Activated naive CD4-positive, alpha-beta T cell treated with anti-CD3 and anti-CD28 coated beads, Interleukin-2, amount 50 U/mL, for 72 hours (primary cell): ENCODE measurements at regions not wholly inside any gene's neighbourhood (a gene's known extent, or its start where the extent isn't known, plus 50 kb on each side); places are given as distances from the start of the nearest gene placed in this dataset.

Source experiments
- ATAC-seq, 2 donors: fragments of 150-1000 bp; cut with Tn5 transposase; 2 replicates each; pipeline ENCODE4 v1.10.0; 2021; ENCODE audit warnings: mild to moderate bottlenecking in 2 of 2, moderate library complexity in 2 of 2
- DNase-seq, 2 donors: peaks; one replicate each; pipeline ENCODE4 v3.0.0; 2021 to 2022; ENCODE audit warnings: low spot score in 2 of 2
- H3K27ac Mint-ChIP-seq, 2 donors: one replicate each; pipeline ENCODE4 v1.8.0; 2022; ENCODE audit warnings: mild to moderate bottlenecking in 2 of 2, mixed read lengths in 2 of 2
- H3K36me3 Mint-ChIP-seq, 2 donors: one replicate each; pipeline ENCODE4 v1.8.0; 2022; ENCODE audit warnings: mixed read lengths in 2 of 2
- H3K9me3 Mint-ChIP-seq, 2 donors: one replicate each; pipeline ENCODE4 v1.8.0; 2022; ENCODE audit warnings: mixed read lengths in 2 of 2

DNA sequence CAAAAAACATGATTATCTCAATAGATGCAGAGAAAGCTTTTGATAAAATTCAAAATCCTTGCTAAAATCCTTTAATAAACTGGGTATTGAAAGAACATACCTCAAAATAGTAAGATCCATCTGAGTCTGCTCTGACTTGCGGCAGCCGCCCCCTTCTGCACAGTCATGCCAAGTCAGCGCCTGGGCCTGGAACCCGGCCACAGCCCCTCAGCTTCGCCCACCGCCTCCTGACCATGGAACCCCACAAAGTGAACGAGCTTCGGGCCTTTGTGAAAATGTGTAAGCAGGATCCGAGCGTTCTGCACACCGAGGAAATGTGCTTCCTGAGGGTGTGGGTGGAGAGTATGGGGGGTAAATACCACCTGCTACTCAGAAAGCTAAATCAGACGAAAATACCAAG lies 270.9 kb upstream of the TFPI start:
- no peak for DNase-seq

DNA sequence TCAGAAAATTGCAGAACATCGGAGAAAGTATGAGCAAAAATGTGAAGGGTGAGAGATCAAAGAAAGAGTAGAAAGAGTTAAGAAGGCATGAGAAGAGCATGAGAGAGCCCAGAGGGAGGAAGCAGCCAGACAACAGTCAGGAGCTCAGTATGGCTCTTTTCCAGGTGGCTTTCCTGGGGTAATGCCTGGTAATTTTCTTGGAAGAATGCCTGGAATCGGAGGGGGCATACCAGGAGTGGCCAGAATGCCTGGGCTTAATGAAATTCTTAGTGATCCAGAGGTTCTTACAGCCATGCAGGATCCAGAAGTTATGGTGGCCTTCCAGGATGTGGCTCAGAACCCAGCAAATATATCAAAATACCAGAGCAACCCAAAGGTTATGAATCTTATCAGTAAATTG lies 271.8 kb upstream of the TFPI start:
- ATAC-seq (no peak), DNase-seq (no peak)
- Mint-ChIP-seq H3K27ac (no peak overlapping the region), H3K9me3 (peaks cover 3 to 8% of the 10 kb centered on the region in 2 donors), H3K36me3 (no peaks in the 10 kb centered on the region)

More for the DNA sequence above, 270.9 kb upstream of the TFPI start:
- Mint-ChIP-seq H3K36me3 (no peaks in the 10 kb centered on the region), H3K9me3 (peaks cover 3 to 8% of the 10 kb centered on the region in 2 donors), H3K27ac (no peak overlapping the region)
- ATAC-seq = no peak

DNA sequence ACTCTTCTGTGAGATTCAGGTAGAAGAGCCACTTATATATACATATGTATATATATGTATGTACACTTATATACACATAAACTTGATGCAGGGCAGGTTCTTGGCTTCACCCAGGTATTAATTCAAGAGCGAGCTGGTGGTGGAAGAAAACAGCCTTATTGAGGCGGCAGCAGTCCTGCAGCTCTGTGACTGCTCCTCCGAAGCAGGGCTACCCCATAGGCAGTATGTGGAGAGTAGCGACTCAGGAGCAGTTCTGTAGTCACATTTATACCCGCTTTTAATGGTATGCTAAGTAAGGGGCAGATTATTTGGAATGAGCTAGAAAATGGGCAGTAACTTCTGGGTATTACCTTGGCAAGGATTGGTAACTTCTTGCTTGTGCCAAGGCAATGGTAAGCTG lies 280.6 kb upstream of the TFPI start:
- Mint-ChIP-seq H3K27ac (no peak overlapping the region), H3K36me3 (no peaks in the 10 kb centered on the region), H3K9me3 (no peaks in the 10 kb centered on the region)
- no peak for DNase-seq
- no peak for ATAC-seq

DNA sequence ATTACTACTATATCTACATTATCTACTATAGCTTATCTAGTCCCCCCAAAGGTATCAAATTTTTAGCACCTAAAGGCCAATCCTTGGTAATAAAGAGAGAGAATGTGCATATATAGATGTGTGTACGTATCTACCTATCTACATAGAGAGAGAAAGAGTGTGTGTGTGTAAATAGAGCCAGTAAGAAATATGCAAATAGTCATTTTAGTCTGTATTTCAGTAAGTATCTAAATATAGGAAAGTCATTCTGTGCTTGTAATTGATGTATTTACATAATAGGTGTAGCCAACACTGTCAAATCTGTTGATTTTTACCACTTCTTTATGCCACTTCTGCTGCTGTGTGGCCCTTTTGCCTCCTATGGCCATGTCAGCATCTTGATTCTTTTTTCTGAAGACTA lies 284.5 kb upstream of the TFPI start:
- Mint-ChIP-seq H3K36me3 (no peaks in the 10 kb centered on the region), H3K9me3 (no peaks in the 10 kb centered on the region), H3K27ac (no peak overlapping the region)
- ATAC-seq (no peak), DNase-seq (no peak)

DNA sequence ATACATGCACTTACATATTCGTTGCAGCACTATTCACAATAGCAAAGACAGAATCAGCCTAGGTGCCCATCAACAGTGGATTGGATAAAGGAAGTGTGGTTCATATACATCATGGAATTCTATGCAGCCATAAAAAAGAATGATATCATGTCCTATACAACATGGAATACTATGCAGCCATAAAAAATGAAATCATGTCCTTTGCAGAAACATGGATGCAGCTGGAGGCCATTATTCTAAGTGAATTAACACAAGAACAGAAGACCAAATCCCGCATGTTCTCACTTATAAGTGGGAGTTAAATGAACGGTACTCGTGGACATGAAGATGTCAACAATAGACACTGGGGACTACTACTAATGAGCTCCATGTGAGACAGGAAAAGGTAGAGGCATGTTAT lies 288.1 kb upstream of the TFPI start:
- no peak for ATAC-seq
- Mint-ChIP-seq H3K36me3 (no peaks in the 10 kb centered on the region), H3K9me3 (no peaks in the 10 kb centered on the region), H3K27ac (no peak overlapping the region)
- no peak for DNase-seq

DNA sequence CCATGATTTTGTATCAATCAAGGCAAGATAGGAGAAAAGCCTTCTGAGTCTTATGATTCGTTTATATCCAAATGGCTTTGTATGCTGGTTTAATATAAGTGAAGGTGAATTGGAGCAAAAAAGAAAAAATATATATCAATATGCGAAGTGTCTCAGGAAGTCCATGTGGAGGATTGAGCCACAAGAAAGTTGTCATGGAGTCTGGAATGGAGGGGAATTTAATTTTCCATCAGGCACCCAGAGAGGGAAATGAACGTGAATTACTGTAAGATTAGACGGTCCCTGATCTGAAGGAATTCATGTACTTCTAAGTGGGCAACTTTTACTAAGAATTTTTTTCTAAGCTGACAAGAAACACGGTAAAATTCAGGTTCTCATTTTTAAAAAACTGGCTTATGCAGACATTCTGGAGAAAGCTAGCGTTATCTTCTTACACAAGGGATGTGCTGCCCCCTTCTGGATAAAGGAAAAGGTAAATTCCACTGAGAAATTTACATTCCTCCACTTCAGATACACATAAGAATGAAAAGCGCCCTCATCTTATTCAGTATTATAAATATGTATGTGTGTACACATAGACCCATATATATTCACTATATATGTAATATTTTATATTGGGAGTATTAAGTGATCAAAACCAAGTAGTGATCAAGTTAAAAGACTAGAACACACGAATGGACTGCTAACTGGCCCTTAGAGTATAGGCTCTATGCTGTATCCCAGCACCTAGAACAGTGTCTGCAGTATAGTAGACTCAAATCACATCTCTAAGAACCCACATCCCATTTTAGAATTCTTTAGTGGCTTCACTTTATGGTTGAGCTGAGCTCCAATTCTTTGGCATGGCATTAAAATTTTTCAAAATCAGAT lies 289.0 kb upstream of the TFPI start:
- ATAC-seq = no peak
- no peaks in the 10 kb centered on the region for H3K9me3 Mint-ChIP-seq
- no peaks in the 10 kb centered on the region for H3K36me3 Mint-ChIP-seq
- no peak overlapping the region for H3K27ac Mint-ChIP-seq
- DNase-seq = peak in 1 of 2 donors; percentile 16

DNA sequence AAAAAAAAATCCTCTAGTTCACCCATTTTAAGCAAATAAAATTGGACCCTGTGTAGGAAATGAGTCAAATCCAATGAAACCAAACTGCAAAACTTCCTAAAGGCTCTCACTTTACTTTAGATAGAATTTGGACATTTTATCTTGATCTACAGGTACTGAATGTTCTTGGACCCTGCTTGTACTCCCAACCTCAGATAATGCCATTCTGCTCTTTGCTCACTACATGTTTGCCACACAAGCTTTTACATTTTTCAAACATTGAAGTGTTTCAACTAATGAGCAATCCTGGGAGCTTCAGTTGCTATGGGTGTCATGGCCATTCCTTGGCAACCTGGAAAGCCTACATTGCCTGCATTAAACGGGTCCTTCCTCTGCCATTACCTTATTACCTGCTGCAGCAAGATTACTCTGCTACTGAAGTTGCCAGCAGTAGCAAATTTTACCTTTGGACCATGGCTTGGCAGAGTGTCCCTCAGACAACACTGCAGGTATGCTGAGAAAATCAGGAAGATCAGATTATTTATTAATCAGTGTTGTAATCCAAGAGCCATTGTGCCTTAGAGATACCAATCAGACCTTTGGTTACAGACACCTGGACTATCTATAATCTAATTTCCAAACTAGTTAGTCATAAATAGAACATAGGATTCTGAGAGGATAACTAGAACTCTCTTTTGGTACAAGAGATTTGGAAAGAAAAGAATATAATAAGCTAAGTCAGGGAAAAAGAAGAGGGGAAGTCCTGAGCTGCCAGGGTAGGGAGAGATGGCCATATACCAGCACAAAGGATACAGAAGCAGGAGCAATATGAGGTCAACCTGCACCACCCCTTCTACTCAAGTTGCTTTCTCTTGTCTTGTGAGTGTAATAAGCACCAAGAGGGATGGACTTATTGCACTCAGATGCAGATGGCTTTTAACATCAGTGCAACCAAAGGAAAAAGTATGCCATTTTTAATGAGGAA lies 293.3 kb upstream of the TFPI start:
- no peak for ATAC-seq
- H3K9me3 Mint-ChIP-seq = peaks cover 0 to 3% of the 10 kb centered on the region in 2 donors
- H3K27ac Mint-ChIP-seq = no peak overlapping the region
- no peaks in the 10 kb centered on the region for H3K36me3 Mint-ChIP-seq
- DNase-seq = no peak

DNA sequence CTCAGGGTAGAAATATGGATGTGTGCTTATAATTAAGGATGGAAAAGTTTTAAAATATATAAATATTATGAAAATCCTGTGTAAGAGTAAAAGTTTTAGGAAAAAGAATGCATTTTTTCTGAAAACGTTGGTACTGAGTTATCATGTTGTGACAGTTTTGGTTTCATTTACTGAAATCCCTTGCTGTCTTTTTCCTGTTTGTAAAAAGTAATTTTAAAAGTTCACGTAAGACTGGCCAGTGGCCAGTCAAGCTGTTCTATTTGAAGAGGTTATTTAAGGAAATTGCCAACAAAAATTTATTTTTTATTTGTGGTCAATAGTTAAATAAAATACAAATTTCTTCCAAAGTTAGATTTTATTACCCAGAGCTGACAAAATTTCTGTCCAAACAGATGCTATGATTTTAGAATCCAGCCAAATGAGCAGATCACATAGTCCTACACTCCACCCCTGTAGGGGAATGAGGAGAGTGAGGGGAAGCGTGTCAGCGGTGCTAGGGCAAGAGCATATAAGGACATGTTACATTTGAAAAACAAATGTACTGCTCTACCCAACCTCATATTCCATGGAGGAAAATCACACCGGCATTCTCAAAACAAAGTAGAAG lies 297.8 kb upstream of the TFPI start:
- H3K27ac Mint-ChIP-seq = no peak overlapping the region
- DNase-seq (no peak), ATAC-seq (no peak)
- H3K9me3 Mint-ChIP-seq = peaks cover 0 to 3% of the 10 kb centered on the region in 2 donors
- no peaks in the 10 kb centered on the region for H3K36me3 Mint-ChIP-seq

DNA sequence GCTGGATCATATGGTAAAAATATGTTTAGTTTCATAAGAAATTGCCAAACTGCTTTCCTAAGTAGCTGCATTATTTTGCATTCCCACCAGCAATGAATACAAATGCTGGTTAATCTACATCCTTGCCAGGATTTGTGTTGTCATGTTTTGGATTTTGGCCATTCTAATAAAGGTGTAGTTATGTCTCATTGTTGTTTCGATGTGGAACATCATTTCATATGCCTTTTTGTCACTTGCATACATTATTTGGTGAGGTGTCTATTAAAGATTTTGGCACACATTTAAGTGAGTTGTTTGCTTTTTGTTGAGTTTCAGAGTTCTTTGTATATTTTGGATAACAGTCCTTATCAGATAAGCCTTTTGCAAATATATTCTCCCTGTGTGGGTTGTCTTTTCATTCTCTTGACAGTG lies 299.2 kb upstream of the TFPI start:
- Mint-ChIP-seq H3K36me3 (no peaks in the 10 kb centered on the region), H3K9me3 (peaks cover 0 to 3% of the 10 kb centered on the region in 2 donors), H3K27ac (no peak overlapping the region)
- DNase-seq (no peak), ATAC-seq (no peak)

DNA sequence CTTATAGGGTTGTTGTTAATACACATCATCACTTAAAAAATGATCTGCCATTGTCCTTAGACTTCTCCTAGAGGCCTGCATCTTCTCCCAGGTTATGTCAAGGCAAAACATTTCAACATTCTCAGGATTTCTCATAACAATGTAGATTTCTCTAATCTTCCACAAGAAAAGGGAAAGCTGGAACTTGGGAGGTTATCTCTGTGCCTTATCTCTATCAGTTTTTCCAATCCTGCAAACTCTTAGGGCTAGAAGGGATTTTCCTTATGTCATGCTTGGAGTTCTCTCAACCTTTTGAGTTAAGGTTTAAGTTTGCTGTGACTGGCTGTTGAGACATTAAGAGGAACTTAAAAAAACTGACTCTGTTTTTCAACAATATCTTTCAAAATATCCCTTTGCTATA lies 300.6 kb upstream of the TFPI start:
- no peaks in the 10 kb centered on the region for H3K36me3 Mint-ChIP-seq
- no peak for DNase-seq

DNA sequence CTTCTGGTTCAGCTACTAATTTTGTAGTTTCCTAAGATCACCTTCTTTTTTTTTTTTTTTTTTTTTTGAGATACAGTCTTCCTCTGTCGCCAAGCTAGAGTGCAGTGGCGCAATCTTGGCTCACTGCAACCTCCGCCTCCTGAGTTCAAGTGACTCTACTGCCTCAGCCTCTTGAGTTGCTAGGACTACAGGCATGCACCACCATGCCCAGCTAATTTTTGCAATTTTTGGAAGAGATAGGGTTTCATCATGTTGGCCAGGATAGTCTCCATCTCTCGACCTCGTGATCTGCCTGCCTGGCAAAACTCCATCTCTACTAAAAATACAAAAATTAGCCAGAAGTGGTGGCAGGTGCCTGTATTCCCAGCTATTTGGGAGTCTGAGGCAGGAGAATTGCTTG lies 301.5 kb upstream of the TFPI start:
- ATAC-seq (no peak), DNase-seq (no peak)
- Mint-ChIP-seq H3K27ac (no peak overlapping the region), H3K9me3 (peaks cover 0 to 5% of the 10 kb centered on the region in 2 donors), H3K36me3 (no peaks in the 10 kb centered on the region)

More for the DNA sequence above, 300.6 kb upstream of the TFPI start:
- Mint-ChIP-seq H3K27ac (no peak overlapping the region), H3K9me3 (peaks cover 0 to 8% of the 10 kb centered on the region in 2 donors)
- ATAC-seq = no peak

DNA sequence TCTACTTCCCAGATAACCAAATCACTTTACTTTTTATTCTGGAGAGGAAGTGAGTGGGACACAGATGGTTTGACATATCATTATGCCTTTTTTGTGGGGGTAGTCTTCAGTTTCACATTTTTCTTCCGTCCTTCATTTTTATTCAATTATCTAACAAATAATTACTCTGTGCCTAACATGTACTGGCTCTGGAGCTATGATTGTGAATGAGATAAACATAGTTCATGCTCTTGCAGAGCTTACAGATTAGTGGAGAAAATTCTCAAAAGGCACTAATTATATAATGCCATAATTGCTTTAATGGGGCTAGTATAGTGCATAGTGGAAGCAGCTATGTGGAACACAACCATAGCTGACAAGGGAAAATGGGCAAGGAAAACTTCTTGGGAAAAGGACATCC lies 303.6 kb upstream of the TFPI start:
- Mint-ChIP-seq H3K36me3 (no peaks in the 10 kb centered on the region), H3K9me3 (peaks cover 0 to 5% of the 10 kb centered on the region in 2 donors)

DNA sequence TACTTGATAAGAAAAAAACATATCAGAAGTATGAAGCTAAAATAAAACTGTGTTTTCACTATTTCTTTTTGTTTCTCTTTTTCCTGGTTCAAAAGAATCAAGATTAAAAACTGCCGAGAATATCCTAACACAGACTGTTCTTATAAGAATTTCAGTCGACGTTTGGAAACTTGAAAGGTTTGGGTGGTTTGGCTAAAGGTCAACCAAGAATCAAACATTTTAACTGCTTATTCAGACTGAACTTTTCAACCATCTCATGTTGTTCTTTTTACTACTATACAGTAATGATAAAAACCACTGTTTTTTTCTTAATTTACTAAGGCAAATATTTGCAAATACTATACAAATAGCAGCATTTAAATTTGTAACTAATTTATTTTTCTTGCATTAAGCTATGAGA lies 308.5 kb upstream of the TFPI start:
- no peak for DNase-seq
- H3K36me3 Mint-ChIP-seq = peaks cover 0 to 9% of the 10 kb centered on the region in 2 donors
- H3K9me3 Mint-ChIP-seq = peaks cover 4 to 8% of the 10 kb centered on the region in 2 donors
- ATAC-seq = no peak
- no peak overlapping the region for H3K27ac Mint-ChIP-seq

More for the DNA sequence above, 303.6 kb upstream of the TFPI start:
- no peak for ATAC-seq
- H3K27ac Mint-ChIP-seq = no peak overlapping the region
- DNase-seq = no peak

DNA sequence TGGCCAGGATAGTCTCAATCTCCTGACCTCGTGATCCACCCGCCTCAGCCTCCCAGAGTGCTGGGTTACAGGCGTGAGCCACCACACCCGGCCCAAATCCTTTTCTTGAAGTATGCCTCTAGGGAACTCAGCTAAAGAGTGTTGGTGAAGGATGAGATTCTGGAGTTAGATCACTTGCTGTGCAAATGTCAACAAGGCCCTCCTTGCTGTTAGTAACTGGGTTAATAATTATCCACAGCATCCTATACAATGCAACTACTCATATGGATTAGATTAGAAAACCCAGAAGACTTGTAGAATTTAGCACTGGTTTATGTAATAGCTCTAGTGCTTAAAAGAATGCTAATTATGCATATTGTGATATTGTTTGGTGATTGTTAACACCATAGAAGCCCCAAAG lies 310.8 kb upstream of the TFPI start:
- H3K27ac Mint-ChIP-seq = no peak overlapping the region
- DNase-seq = no peak
- ATAC-seq = no peak
- H3K36me3 Mint-ChIP-seq = peaks cover 0 to 27% of the 10 kb centered on the region in 2 donors
- H3K9me3 Mint-ChIP-seq = peaks cover 15 to 18% of the 10 kb centered on the region in 2 donors

DNA sequence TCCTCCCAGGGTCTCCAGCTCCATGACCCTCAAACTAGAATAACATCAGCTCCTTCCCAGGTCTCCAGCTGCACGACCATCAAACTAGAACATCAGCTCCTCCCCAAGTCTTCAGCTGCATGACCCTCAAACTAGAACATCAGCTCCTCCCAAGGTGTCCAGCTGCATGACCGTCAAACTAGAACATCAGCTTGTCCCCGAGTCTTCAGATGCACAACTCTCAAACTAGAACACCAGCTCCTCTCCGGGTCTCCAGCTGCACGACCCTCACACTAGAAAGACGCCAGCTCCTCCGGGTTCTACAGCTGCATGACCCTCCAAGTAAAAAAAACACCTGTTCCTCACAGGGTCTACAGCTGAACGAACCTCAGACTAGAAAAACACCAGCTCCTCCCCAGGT lies 312.9 kb upstream of the TFPI start:
- DNase-seq = no peak
- H3K36me3 Mint-ChIP-seq = peaks cover 0 to 27% of the 10 kb centered on the region in 2 donors

DNA sequence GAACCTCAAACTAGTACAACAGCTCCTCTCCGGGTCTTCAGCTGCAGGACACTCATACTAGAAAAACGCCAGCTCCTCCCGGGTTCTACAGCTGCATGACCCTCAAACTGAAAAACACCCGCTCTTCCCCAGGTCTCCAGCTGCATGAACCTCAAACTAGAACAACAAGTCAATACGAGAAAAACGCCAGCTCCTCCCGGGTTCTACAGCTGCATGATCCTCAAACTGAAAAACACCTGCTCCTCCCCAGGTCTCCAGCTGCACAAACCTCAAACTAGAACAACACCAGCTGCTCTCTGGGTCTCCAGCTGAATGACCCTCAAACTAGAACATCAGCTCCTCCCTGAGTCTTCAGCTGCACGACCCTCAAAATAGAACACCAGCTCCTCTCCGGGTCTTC lies 315.0 kb upstream of the TFPI start:
- H3K27ac Mint-ChIP-seq = peak overlapping the region in 1 of 2 donors; percentile 23
- ATAC-seq = no peak
- peaks cover 0 to 27% of the 10 kb centered on the region in 2 donors for H3K36me3 Mint-ChIP-seq
- no peak for DNase-seq
- peaks cover 15 to 18% of the 10 kb centered on the region in 2 donors for H3K9me3 Mint-ChIP-seq

More for the DNA sequence above, 312.9 kb upstream of the TFPI start:
- Mint-ChIP-seq H3K27ac (no peak overlapping the region), H3K9me3 (peaks cover 15 to 18% of the 10 kb centered on the region in 2 donors)
- ATAC-seq = no peak

DNA sequence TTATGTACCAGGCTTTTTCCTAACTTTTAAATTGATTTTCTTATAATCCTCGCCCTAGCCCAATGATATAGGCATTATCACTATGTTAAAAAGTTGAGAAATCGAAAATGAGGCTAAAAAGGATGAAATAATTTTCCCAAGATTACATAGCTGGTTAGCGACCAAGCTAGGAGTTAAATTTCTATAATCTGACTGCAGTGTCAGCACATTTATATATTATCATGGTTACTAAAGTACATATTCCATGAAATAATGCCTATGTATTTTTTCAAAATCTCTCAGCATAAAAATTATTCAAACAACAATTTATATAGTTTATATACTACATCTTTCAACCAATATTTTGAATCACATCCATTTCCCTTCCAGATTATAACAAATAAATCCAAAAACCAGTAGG lies 317.3 kb upstream of the TFPI start:
- ATAC-seq (no peak), DNase-seq (no peak)
- H3K27ac Mint-ChIP-seq = no peak overlapping the region
- H3K36me3 Mint-ChIP-seq = peaks cover 0 to 27% of the 10 kb centered on the region in 2 donors
- H3K9me3 Mint-ChIP-seq = peaks cover 14 to 18% of the 10 kb centered on the region in 2 donors
